Fibroblast of lung (primary cell): ENCODE measurements at regions not wholly inside any gene's neighbourhood (a gene's known extent, or its start where the extent isn't known, plus 50 kb on each side); places are given as distances from the start of the nearest gene placed in this dataset.
"Not testable (repeated sequence)": the region's sequence is repeated elsewhere in the genome, so short reads cannot be mapped to it uniquely, and the experiment has no call there.

Source experiments
- DNase-seq, 2 donors: peaks; one replicate each; pipeline versions ENCODE4 v3.0.0 to v3.0.0-alpha.2; 2010; ENCODE audit warnings: low read depth in 2 of 2
- H2AFZ ChIP-seq: 2 replicates; pipeline ENCODE4 v1.5.1; 2012; ENCODE audit warnings: low read length, control low read depth, inconsistent platforms
- H3K27ac ChIP-seq: 2 replicates; pipeline ENCODE4 v1.5.1; 2011; ENCODE audit warnings: low read length, control low read depth; ENCODE audit not compliant: insufficient read depth
- H3K27me3 ChIP-seq: 2 replicates; pipeline ENCODE4 v1.5.1; 2011; ENCODE audit warnings: mild to moderate bottlenecking, low read length; ENCODE audit not compliant: control insufficient read depth, insufficient read depth
- H3K36me3 ChIP-seq: 2 replicates; pipeline ENCODE4 v1.5.1; 2011; ENCODE audit warnings: low read length; ENCODE audit not compliant: control insufficient read depth, insufficient read depth
- H3K4me1 ChIP-seq: 2 replicates; pipeline ENCODE4 v1.5.1; 2011; ENCODE audit warnings: low read length; ENCODE audit not compliant: control insufficient read depth, insufficient read depth; ENCODE audit errors: extremely low read depth
- H3K4me2 ChIP-seq: 2 replicates; pipeline ENCODE4 v1.5.1; 2011; ENCODE audit warnings: low read length, control low read depth; ENCODE audit not compliant: insufficient read depth; ENCODE audit errors: extremely low read depth
- H3K4me3 ChIP-seq, 4 experiments: fragments of 200-600 bp in 1 of 4; sonication (generic) in 1 of 4; replicated peaks in 1 of 4; 2 replicates each; pipeline ENCODE4 v1.5.1; 2011 to 2016; ENCODE audit warnings: low read length in 4 of 4, low read depth in 3 of 4, mild to moderate bottlenecking in 3 of 4, control low read depth in 2 of 4, inconsistent platforms in 1 of 4, mixed read lengths in 1 of 4; ENCODE audit not compliant: insufficient read depth in 1 of 4; ENCODE audit errors: control extremely low read depth in 1 of 4
- H3K79me2 ChIP-seq: 2 replicates; pipeline ENCODE4 v1.5.1; 2012; ENCODE audit warnings: mild to moderate bottlenecking, low read length, inconsistent platforms; ENCODE audit not compliant: control insufficient read depth, insufficient read depth
- H3K9ac ChIP-seq: 2 replicates; pipeline ENCODE4 v1.5.1; 2011; ENCODE audit warnings: mild to moderate bottlenecking, low read length, control low read depth; ENCODE audit not compliant: insufficient read depth
- H3K9me3 ChIP-seq: 2 replicates; pipeline ENCODE4 v1.5.1; 2012; ENCODE audit warnings: low read depth, low read length; ENCODE audit not compliant: control insufficient read depth, insufficient read depth
- H4K20me1 ChIP-seq: 2 replicates; pipeline ENCODE4 v1.5.1; 2011; ENCODE audit warnings: low read length; ENCODE audit not compliant: control insufficient read depth, insufficient read depth; ENCODE audit errors: extremely low read depth

DNA sequence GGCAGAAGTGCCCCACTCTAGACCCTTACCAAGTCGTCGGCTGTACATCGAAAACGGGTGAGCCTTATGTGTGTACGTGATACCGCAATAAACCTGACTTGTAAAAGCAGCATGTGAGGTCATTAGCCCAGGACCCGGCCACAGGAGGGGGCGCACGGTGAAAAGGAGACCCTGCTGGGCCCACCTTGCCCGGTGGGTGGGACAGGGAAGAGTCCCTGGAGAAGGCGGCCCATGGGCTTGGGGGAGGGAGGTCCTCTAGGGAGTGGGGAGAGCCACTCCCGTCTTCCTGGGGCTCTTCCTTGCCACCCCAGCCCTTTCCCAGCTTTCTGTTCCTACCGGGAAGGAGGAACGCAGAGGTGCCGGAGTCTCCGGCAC lies 188.8 kb downstream of the NPIPB11 start:
- not testable (repeated sequence) for H3K4me3 ChIP-seq, H3K27me3 ChIP-seq, H3K36me3 ChIP-seq, H3K79me2 ChIP-seq, H3K4me2 ChIP-seq, H3K9me3 ChIP-seq, H3K27ac ChIP-seq, DNase-seq, H4K20me1 ChIP-seq, H3K9ac ChIP-seq, H2AFZ ChIP-seq
- peaks cover 18% of the 10 kb centered on the region for H3K4me1 ChIP-seq

- H3K36me3 ChIP-seq, H3K27ac ChIP-seq, H3K4me2 ChIP-seq: not testable (repeated sequence)
Observed at GRCh38 chr16:29217104-29217751, 189.3 kb downstream of the NPIPB11 start.

DNA sequence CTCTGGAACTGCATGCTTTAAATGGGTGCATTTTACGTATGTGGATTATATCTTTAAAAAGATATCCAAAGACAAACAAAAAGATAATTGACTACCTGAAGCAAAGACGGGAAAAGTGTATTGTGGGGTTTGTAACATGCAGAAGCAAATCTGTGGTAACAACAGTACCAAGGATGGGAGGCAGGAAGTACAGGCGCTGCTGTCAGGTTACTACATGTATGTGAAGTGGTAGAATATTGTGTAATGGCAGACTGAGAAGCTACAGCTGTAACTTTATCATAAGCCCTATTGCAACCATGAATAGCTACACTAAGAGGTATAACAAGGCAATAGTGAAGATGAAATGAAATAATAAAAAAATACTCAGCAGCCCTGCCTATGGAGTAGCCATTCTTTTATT lies 192.7 kb downstream of the NPIPB11 start:
- H3K79me2 ChIP-seq, H3K27ac ChIP-seq, H3K4me3 ChIP-seq, H3K4me2 ChIP-seq, H3K9me3 ChIP-seq, H4K20me1 ChIP-seq, H2AFZ ChIP-seq, H3K36me3 ChIP-seq, H3K9ac ChIP-seq, H3K4me1 ChIP-seq, H3K27me3 ChIP-seq: not testable (repeated sequence)
- peak in 1 of 2 donors; percentile 8 for DNase-seq

More at GRCh38 chr16:29217104-29217751, 189.3 kb downstream of the NPIPB11 start:
- H3K9ac ChIP-seq, H3K27me3 ChIP-seq, H3K79me2 ChIP-seq, H2AFZ ChIP-seq, H3K4me3 ChIP-seq, H3K9me3 ChIP-seq, H4K20me1 ChIP-seq: not testable (repeated sequence)
- peaks cover 17% of the 10 kb centered on the region for H3K4me1 ChIP-seq
- DNase-seq = peak in 1 of 2 donors; percentile 40

DNA sequence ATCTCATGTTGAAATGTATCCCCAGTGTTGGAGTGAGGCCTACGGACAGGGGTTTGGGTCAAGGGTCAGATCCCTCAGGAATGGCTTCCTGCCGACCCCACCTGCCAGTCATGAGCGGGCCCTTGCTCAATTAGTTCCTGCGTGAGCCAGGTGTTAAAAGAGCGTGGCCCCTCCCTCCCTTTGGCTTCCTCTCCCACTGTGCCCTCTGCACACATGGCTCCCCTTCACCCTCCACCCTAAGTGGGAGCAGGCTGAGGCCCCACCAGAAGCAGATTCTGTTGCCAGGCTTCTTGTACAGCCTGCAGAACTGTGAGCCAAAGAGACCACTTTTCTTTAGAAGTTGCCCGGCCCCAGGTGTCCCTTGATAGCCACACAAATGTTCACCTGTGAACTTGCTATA lies 193.3 kb downstream of the NPIPB11 start:
- H2AFZ ChIP-seq, H3K27me3 ChIP-seq, H3K4me2 ChIP-seq, H3K27ac ChIP-seq, H4K20me1 ChIP-seq, H3K4me1 ChIP-seq, DNase-seq, H3K4me3 ChIP-seq, H3K79me2 ChIP-seq, H3K9me3 ChIP-seq, H3K36me3 ChIP-seq, H3K9ac ChIP-seq: not testable (repeated sequence)

DNA sequence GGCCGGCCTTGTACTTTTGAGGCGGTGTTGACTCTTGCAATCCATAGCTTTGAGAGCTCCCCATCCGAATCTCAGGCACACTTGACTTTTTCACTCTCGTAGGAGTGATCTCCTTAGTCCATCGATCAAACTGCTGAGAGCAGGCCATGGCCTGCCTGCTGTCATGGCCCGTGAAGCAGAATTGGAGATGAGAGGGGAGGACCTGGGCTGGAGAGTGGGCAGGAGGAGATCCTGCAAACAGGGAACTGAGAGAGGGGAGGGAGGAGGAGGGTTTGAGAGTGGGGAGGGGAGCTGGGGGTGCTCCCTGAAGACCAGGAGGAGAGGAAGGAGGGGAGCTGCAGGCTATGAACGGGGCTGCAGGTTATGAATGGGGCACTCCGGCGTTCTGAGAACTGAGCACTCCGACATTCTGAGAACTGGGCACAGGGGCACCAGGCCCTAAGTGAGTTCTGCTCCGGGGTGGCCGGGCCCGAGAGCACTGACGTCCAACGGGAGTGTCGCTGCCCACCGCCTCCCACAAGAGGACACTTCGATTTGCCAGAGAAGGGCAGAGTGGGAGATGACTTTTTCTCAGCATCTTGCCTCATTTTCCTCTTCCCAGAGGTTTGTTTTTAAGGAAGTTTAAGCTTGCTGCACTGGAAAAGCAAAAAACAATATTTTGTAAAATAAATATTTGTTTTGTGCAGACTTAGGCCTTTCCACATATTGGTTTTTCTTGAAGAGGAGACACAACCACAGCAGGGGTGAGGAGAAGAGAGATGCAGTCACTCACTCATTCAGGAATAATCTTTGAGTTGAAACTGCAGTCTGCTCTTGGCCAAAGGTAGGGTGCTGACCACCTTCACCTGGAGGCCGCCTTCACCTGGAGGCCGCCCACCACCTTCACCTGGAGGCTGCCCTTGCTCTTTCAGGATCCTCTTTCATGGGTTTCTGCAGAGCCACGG lies 194.2 kb downstream of the NPIPB11 start:
- not testable (repeated sequence) for DNase-seq, H2AFZ ChIP-seq, H3K27ac ChIP-seq, H3K9ac ChIP-seq, H3K4me2 ChIP-seq, H3K36me3 ChIP-seq, H3K4me1 ChIP-seq, H3K4me3 ChIP-seq, H3K9me3 ChIP-seq, H4K20me1 ChIP-seq, H3K27me3 ChIP-seq, H3K79me2 ChIP-seq

DNA sequence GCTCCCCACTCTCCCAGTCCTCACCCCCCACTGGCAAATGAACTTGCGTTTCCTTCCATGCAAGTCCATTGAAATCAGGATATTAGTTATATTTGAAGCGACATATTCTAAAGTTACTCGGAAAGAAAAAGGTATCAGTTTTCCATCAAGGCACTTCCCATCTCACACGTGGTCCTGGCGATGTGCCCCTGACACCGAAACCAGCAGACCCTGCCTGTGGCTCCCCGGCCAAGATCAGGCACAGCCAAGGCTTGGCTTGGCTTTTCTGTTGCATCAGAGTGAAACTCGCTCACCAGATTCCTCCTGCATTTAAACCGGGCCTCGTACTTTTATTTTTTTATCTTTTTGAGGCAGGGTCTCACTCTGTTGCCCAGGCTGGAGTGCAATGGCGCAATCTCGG lies 195.1 kb downstream of the NPIPB11 start:
- H3K27me3 ChIP-seq, DNase-seq, H4K20me1 ChIP-seq, H3K4me1 ChIP-seq, H3K4me3 ChIP-seq, H3K9ac ChIP-seq, H3K79me2 ChIP-seq, H3K36me3 ChIP-seq, H3K9me3 ChIP-seq, H3K4me2 ChIP-seq, H2AFZ ChIP-seq, H3K27ac ChIP-seq: not testable (repeated sequence)
